C4-2B (cell line): ENCODE measurements at regions not wholly inside any gene's neighbourhood (a gene's known extent, or its start where the extent isn't known, plus 50 kb on each side); places are given as distances from the start of the nearest gene placed in this dataset.
A peak's percentile ranks its signal among the peaks of the same experiment; 100 is the strongest.
"Not testable (repeated sequence)": the region's sequence is repeated elsewhere in the genome, so short reads cannot be mapped to it uniquely, and the experiment has no call there.

Source experiments
- H3K27ac ChIP-seq: fragments of 450-650 bp; 2 replicates; pipeline ENCODE4 v1.5.1; 2017
- ZFX ChIP-seq: fragments of 450-650 bp; IDR thresholded peaks from 2 replicates; pipeline ENCODE4 v1.6.1; 2017
- TF ChIP-seq, protein P1 (sequence below): fragments of 450-650 bp; conservative IDR thresholded peaks from 2 replicates; pipeline ENCODE4 v1.5.1; 2017; ENCODE audit warnings: mild to moderate bottlenecking

DNA sequence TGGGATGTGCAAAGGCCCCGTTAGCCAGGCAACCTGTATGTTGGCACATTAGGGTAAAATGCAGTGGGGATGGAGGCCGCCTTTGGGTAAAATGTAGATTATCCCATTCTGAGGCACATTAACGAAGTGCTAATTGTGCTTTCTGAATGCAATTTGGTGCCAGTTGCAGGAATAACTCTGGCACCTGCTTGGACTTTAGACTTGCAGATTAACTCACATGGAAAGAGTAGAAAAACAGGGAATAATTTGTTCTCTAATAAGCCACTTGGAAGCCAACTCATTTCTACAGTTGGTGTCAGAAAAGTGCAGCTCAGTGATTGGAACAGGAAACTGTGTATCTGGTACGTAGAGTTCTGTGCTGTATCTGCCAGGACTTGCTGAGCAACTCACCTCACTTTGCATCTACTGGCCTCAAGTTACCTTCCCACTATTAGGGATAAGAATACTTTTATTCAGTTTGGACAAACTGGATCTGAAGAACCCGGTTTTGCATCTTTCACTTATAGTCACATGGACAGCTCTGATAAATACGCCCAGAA lies 377.4 kb upstream of the PODXL start:
- TF ChIP-seq, protein P1, sequence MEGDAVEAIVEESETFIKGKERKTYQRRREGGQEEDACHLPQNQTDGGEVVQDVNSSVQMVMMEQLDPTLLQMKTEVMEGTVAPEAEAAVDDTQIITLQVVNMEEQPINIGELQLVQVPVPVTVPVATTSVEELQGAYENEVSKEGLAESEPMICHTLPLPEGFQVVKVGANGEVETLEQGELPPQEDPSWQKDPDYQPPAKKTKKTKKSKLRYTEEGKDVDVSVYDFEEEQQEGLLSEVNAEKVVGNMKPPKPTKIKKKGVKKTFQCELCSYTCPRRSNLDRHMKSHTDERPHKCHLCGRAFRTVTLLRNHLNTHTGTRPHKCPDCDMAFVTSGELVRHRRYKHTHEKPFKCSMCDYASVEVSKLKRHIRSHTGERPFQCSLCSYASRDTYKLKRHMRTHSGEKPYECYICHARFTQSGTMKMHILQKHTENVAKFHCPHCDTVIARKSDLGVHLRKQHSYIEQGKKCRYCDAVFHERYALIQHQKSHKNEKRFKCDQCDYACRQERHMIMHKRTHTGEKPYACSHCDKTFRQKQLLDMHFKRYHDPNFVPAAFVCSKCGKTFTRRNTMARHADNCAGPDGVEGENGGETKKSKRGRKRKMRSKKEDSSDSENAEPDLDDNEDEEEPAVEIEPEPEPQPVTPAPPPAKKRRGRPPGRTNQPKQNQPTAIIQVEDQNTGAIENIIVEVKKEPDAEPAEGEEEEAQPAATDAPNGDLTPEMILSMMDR = no peak
- no peak for TF ChIP-seq ZFX
- peak overlapping the region; percentile 66; the same call in 1 of the 2 replicates for H3K27ac ChIP-seq

DNA sequence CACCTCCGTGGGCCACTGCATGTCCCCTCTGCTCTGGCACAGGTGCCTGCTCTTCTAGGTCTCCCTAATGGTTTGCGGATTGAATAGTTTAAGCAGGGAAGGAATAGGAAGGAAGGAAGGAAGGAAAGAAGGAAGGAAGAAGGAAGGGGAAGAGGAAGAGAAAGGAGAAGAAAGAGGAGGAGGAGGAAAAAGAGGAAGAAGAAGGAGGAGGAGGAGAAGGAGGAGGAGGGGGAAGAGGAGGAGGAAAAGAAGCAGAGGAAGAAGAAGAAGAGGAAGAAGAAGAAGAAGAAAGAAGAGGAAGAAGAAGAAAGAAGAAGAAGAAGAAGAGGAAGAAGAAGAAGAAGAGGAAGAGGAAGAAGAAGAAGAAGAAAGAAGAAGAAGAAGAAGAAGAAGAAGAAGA lies 376.8 kb upstream of the PODXL start:
- peak overlapping the region; percentile 30 for H3K27ac ChIP-seq

DNA sequence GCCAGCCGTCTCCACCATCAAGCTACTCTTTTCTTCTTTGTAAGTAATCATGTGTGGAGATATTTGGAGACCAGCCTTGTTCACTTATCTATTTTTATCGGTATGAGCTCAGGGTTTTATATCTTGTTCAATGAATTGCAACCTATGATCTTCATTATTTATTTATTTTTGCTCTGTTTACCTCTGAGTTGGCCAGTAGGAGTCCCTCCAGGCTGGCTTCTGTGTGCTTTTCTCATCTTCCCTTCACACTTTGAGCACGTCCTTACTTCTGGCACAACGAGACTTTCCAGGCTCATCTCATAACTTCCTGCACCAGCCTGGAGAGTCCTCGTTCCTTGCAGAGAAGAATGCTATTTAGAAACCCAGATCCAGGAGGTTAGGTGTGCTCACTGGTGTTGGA lies 375.8 kb upstream of the PODXL start:
- TF ChIP-seq ZFX = no peak
- TF ChIP-seq, protein P1 = peak; percentile 69
- no peak overlapping the region; the same call in 1 of the 2 replicates for H3K27ac ChIP-seq

DNA sequence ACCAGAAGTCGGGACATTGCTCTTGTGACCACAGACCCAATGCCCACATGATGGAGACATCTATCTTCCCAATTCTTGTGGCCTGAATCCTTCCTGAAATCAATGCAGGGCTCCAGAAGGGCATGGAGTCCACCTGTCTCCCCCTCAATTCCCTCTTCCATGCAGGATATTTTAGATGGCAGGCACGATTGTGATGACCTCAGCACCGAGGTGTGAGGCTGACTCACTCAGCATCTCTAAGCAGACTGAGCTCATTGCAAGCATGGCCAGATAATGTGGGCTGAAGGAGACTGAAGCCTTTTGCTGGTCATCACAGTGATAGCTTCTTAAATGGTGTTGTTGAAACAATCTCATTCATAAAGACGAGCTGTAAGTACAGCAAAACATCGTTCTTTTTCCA lies 374.9 kb upstream of the PODXL start:
- H3K27ac ChIP-seq = no peak overlapping the region; the same call in 1 of the 2 replicates
- TF ChIP-seq ZFX = no peak
- TF ChIP-seq, protein P1 = no peak

DNA sequence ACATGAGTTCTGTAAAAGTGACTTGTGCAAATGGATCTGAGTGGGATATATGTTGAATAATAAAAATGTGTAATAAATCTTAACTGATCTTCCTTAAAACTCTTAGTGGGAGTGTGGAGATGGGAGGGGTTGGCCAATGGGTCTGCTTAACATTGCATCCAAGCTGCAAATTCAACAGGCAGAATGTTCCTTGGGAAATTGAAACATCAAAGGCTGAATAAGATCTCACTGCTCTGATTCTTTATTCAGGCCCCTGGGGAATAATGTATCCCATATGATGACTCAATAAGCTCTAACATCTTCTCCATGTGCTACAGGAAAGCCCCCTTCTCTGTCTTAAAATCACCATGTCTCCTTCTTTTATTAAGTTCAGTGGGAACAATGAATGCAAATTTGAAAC lies 373.2 kb upstream of the PODXL start:
- H3K27ac ChIP-seq = no peak overlapping the region
- TF ChIP-seq, protein P1 = no peak
- TF ChIP-seq ZFX = no peak

DNA sequence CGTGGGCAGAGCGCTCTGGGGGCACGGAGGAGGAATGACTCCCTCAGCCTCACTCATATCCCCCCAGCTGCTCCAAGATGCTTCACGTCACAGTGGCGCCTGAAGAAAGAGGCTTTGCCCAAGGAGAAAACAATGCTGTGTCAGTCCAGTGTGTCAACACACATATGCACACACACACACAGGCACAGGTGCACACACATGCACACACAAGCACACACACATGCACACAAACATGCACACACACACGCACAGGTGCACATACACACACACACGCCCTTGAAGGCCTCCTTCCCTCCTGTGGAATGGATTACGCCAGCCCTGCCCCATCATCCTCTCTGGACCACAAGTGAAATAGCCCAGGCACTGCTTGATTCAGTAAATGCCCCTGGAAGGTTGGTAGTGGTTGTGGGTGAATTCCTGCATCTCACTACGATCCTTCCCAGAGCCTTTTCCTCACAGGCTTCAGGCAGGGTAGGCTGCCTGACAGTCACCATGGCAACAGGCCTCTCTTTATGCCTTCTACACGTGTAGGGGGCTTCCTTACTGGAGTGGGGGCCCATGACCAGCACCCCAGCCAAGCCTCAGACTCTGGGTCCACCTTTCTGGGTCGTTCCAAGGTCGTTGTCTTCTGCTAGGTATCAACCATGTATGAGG lies 371.5 kb upstream of the PODXL start:
- H3K27ac ChIP-seq = no peak overlapping the region
- TF ChIP-seq ZFX = no peak
- TF ChIP-seq, protein P1 = no peak

DNA sequence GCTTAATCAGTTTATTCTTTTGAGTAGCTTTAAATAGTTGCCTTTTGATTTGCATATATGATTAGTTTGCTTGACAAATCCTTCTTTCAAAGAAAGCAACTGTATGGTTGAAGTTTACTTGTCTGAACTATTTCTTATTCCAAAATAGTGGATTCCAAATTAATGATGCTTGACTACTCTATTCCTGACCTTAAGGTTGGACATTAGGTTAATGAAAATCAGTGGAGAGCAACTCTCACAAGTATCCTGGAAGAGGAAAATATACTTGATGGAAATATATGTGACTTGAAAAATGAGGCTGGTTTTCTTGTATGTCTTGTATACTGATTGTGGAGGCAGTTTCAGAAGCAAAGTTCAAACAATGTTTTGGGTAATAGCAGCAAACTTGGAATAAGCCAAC lies 369.2 kb upstream of the PODXL start:
- H3K27ac ChIP-seq = no peak overlapping the region
- no peak for TF ChIP-seq ZFX
- TF ChIP-seq, protein P1 = no peak

DNA sequence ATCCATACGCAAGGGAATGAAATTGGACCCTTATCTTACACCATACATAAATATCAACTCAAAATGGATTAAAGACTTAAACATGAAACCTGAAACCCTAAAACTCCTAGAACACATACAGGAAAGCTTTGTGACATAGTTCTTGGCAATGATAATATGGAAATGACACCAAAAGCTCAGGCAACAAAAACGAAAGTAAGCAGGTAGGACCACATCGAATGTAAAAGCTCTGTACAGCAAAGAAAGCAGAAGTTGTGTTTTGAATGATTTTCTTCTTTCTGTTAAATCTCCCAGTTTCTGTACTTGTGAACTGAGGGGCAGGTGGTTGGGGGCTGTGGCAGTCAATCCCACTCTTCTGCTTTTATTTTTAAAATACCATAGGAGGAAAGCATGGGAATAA lies 368.4 kb upstream of the PODXL start:
- TF ChIP-seq, protein P1 = no peak
- TF ChIP-seq ZFX = no peak
- H3K27ac ChIP-seq = no peak overlapping the region

DNA sequence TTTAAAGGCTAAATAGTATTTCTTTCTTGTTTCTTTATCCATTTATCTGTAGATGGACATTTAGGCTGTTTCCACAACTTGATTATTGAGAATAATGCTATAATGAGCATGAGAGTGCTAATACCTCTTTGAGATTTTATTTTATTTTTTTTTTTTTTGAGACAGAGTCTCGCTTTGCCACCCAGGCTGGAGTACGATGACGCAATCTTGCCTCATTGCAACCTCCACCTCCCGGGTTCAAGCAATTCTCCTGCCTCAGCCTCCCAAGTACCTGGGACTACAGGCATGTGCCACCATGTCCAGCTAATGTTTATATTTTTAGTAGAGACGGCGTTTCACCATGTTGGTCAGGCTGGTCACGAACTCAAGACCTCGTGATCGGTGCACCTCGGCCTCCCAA lies 366.5 kb upstream of the PODXL start:
- H3K27ac ChIP-seq = not testable (repeated sequence)
